Keratinocyte (primary cell): ENCODE measurements at regions not wholly inside any gene's neighbourhood (a gene's known extent, or its start where the extent isn't known, plus 50 kb on each side); places are given as distances from the start of the nearest gene placed in this dataset.

Experiments used
- DNase-seq: peaks from one replicate; pipeline ENCODE4 v3.0.0-alpha.2; 2011; ENCODE audit warnings: low read depth, missing footprints, low spot score
- FAIRE-seq: peaks from 2 replicates; lab custom pipeline; 2011; peaks lifted over from hg19 to GRCh38; lab: Jason Lieb, UNC
- H2AFZ ChIP-seq: 2 replicates; pipeline ENCODE4 v1.6.0; 2012; ENCODE audit warnings: low read length, control low read depth, inconsistent platforms; ENCODE audit not compliant: control insufficient read depth
- H3K27ac ChIP-seq: 2 replicates; pipeline ENCODE4 v1.5.1; 2011; ENCODE audit warnings: low read length; ENCODE audit not compliant: control insufficient read depth, insufficient read depth
- H3K27me3 ChIP-seq: 3 replicates; pipeline ENCODE4 v1.6.0; 2011; ENCODE audit warnings: low read length; ENCODE audit not compliant: control insufficient read depth, insufficient read depth; ENCODE audit errors: extremely low read depth
- H3K36me3 ChIP-seq, 2 experiments: 2 replicates in 1 of 2; 3 replicates in 1 of 2; pipeline ENCODE4 v1.5.1; 2011; ENCODE audit warnings: low read length in 2 of 2, mild to moderate bottlenecking in 1 of 2; ENCODE audit not compliant: control insufficient read depth in 2 of 2, insufficient read depth in 2 of 2; ENCODE audit errors: extremely low read depth in 1 of 2
- H3K4me1 ChIP-seq: 3 replicates; pipeline ENCODE4 v1.5.1; 2011; ENCODE audit warnings: low read length; ENCODE audit not compliant: control insufficient read depth, insufficient read depth; ENCODE audit errors: extremely low read depth
- H3K4me2 ChIP-seq: 3 replicates; pipeline ENCODE4 v1.6.0; 2011; ENCODE audit warnings: low read depth, low read length; ENCODE audit not compliant: control insufficient read depth, insufficient read depth; ENCODE audit errors: extremely low read depth
- H3K4me3 ChIP-seq, 3 experiments: fragments of 200-600 bp in 1 of 3; sonication (generic) in 1 of 3; 2 replicates in 2 of 3; 3 replicates in 1 of 3; pipeline ENCODE4 v1.5.1; 2011 to 2016; ENCODE audit warnings: low read length in 3 of 3, mild to moderate bottlenecking in 3 of 3, control low read depth in 2 of 3, inconsistent platforms in 1 of 3, low read depth in 1 of 3, mixed read lengths in 1 of 3, mixed run types in 1 of 3, moderate library complexity in 1 of 3; ENCODE audit not compliant: control insufficient read depth in 2 of 3, insufficient read depth in 2 of 3; ENCODE audit errors: extremely low read depth in 1 of 3
- H3K79me2 ChIP-seq: 2 replicates; pipeline ENCODE4 v1.6.0; 2012; ENCODE audit warnings: low read length; ENCODE audit not compliant: control insufficient read depth, insufficient read depth
- H3K9ac ChIP-seq: 3 replicates; pipeline ENCODE4 v1.6.0; 2011; ENCODE audit warnings: low read length; ENCODE audit not compliant: control insufficient read depth, insufficient read depth; ENCODE audit errors: extremely low read depth
- H3K9me1 ChIP-seq: 3 replicates; pipeline ENCODE4 v1.6.0; 2011; ENCODE audit warnings: low read length; ENCODE audit not compliant: control insufficient read depth, insufficient read depth; ENCODE audit errors: extremely low read depth
- H3K9me3 ChIP-seq: 2 replicates; pipeline ENCODE4 v1.5.1; 2012; ENCODE audit warnings: low read depth, low read length; ENCODE audit not compliant: control insufficient read depth
- H4K20me1 ChIP-seq: 3 replicates; pipeline ENCODE4 v1.6.0; 2011; ENCODE audit warnings: low read length; ENCODE audit not compliant: control insufficient read depth, insufficient read depth; ENCODE audit errors: extremely low read depth
- CTCF ChIP-seq, 3 experiments: IDR thresholded peaks in 1 of 3; conservative IDR thresholded peaks in 1 of 3; optimal IDR thresholded peaks in 1 of 3; 2 replicates in 2 of 3; 3 replicates in 1 of 3; pipeline versions ENCODE3 to v1.5.1; 2011; ENCODE audit warnings: low read length in 3 of 3, mild to moderate bottlenecking in 3 of 3, moderate library complexity in 2 of 3, control low read depth in 1 of 3, inconsistent platforms in 1 of 3; ENCODE audit not compliant: insufficient read depth in 2 of 3; ENCODE audit errors: extremely low read depth in 1 of 3
- EZH2 ChIP-seq: IDR thresholded peaks from one replicate; pipeline ENCODE4 v1.6.1; 2012; ENCODE audit warnings: inconsistent platforms, mild to moderate bottlenecking, low read length, moderate library complexity
- dilution Hi-C: fragments of 300-500 bp; cut with MboI; formaldehyde crosslinking; loops from one replicate; pipeline ENCODE4 v1.7.0; 2020; ENCODE audit warnings: low sequenced_read_pairs; ENCODE audit not compliant: extremely low pct_ligation_motif_present

DNA sequence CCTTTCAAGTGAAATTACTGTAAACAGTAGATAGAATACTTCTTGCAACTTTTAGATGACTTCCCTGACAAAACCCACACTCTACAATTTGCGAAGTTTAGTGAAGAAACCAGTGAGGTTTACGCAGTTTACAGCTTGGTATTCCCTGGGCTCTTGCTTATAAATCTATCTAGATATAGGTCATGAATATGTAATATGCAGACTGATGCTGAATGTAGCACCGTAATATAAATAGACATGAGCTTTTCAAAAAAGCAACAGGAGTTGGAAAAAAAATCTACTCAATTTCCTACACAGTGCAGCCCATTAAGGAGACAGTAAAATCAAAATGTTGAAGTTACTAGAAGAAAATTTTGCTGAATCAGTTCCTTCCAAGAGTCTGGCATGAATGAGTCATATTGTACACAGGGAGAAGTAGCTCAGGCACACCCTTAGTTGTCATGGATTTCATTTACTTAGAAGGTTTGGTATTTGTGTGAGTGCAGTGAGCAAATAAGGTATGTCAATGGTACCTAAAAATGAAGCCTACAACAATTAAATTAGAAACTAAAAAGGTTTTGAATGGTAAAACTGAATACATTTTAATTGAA lies 67.7 kb upstream of the NEUROD6 start:
- peak; percentile 33 for DNase-seq
- peak overlapping the region; percentile 21 for H2AFZ ChIP-seq
- H3K9ac ChIP-seq = no peak overlapping the region
- FAIRE-seq = peak; percentile 86
- TF ChIP-seq CTCF (optimal IDR thresholded peaks at IDR 0.05 in 1 of 3, IDR thresholded peaks at IDR 0.05 in 1 of 3, conservative IDR thresholded peaks at IDR 0.05 in 1 of 3; ENCODE audit: extremely low read depth in 1 of 3, insufficient read depth in 2 of 3, low read length in 3 of 3) = no peak
- TF ChIP-seq EZH2 = no peak
- dilution Hi-C loops = no loop called here
- H3K4me2 ChIP-seq = no peak overlapping the region
- H3K27ac ChIP-seq = peak overlapping the region; percentile 11
- no peaks in the 10 kb centered on the region for H3K36me3 ChIP-seq
- no peaks in the 10 kb centered on the region for H3K9me1 ChIP-seq
- no peaks in the 10 kb centered on the region for H3K27me3 ChIP-seq
- H3K4me3 ChIP-seq = no peak overlapping the region
- no peaks in the 10 kb centered on the region for H4K20me1 ChIP-seq
- H3K4me1 ChIP-seq = peaks cover 22% of the 10 kb centered on the region
- no peaks in the 10 kb centered on the region for H3K79me2 ChIP-seq
- no peaks in the 10 kb centered on the region for H3K9me3 ChIP-seq

GRCh38 chr7:31410265-31410664 lies 69.7 kb upstream of the NEUROD6 start:
- Histone ChIP-seq H3K9me1 (no peaks in the 10 kb centered on the region), H3K4me2 (peak overlapping the region; percentile 36)
- dilution Hi-C loops = no loop called here

More at GRCh38 chr7:31410265-31410664, 69.7 kb upstream of the NEUROD6 start:
- Histone ChIP-seq H3K4me1 (peaks cover 22% of the 10 kb centered on the region), H3K27ac (no peak overlapping the region), H3K4me3 (no peak overlapping the region), H3K36me3 (no peaks in the 10 kb centered on the region), H2AFZ (no peak overlapping the region), H3K9ac (no peak overlapping the region), H4K20me1 (no peaks in the 10 kb centered on the region), H3K27me3 (no peaks in the 10 kb centered on the region), H3K9me3 (no peaks in the 10 kb centered on the region), H3K79me2 (no peaks in the 10 kb centered on the region)
- peak; percentile 78 for FAIRE-seq
- DNase-seq = no peak
- TF ChIP-seq CTCF (optimal IDR thresholded peaks at IDR 0.05 in 1 of 3, IDR thresholded peaks at IDR 0.05 in 1 of 3, conservative IDR thresholded peaks at IDR 0.05 in 1 of 3; ENCODE audit: extremely low read depth in 1 of 3, insufficient read depth in 2 of 3, low read length in 3 of 3) (no peak), EZH2 (no peak)
